ENCODE measurements at regions not wholly inside any gene's neighbourhood (a gene's known extent, or its start where the extent isn't known, plus 50 kb on each side); places are given as distances from the start of the nearest gene placed in this dataset.

DNA sequence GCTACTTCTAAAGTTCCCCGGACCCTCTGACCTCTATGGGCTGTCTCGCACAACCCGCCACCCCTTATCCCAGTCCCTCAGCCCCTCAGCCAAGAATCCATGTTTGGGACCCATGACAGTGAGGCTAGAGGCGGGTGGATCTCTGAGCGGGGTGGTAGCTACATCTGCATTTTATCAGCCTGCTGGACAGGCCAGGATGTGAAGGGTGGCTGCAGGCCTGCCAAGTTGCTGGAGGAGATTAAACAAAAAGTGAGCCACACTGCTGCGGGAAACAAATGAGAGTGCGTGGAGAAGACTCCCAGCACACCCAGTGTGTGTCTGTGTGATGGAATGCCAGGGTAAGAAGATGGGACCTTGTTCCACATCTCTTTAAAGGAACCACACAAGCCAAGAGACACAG lies 51.1 kb upstream of the SPATA12 start:
- H3K79me1 ChIP-seq (ENCODE audit: low read depth in 1 of 2, low read length in 2 of 2) = 0 out of 4 replicates have a peak, but pooled peaks cover 0 to 3% of the 10 kb centered on the region in 2 experiments
- H4K20me1 ChIP-seq (ENCODE audit: insufficient read depth, low read length) = no peaks in the 10 kb centered on the region
- H3K4ac ChIP-seq (ENCODE audit: low read depth, low read length) = peak overlapping the region; percentile 12; the same call in 1 of the 2 replicates
- no CpG with 5 or more reads among the region's 7 CpGs for whole genome bisulfite sequencing, 2 experiments (ENCODE audit: extremely low coverage in 2 of 2, insufficient read length in 1 of 2)
- no peak overlapping the region for H2BK20ac ChIP-seq (ENCODE audit: low read depth, low read length)
- CTCF ChIA-PET = no interaction called here
- POLR2A ChIA-PET (ENCODE audit: unreplicated experiment) = no interaction called here
- in situ Hi-C loops (cut with MboI; ENCODE audit: low sequenced_read_pairs) = no loop called here
- H2BK5ac ChIP-seq (ENCODE audit: low read depth, low read length, poor library complexity, severe bottlenecking) = no peak overlapping the region
- H4K91ac ChIP-seq (ENCODE audit: insufficient read depth, low read depth, low read length) = 0 out of 2 replicates have a peak overlapping the region, but pooled peaks have one; percentile 47
- H3K9me1 ChIP-seq (ENCODE audit: insufficient read depth, low read length) = peaks cover 20% of the 10 kb centered on the region
- no peaks in the 10 kb centered on the region for H3K36me3 ChIP-seq (ENCODE audit: control insufficient read depth, insufficient read depth, low read length)
- H3K56ac ChIP-seq (ENCODE audit: extremely low read depth, insufficient read depth, low read length) = no peak overlapping the region
- ATAC-seq (ENCODE audit: low read depth) (no peak), DNase-seq (peak; percentile 23)
- no peak overlapping the region for H4K5ac ChIP-seq (ENCODE audit: low read depth, low read length)
- H3K4me2 ChIP-seq (ENCODE audit: low read depth, low read length) = no peak overlapping the region
- H3K18ac ChIP-seq (ENCODE audit: low read depth, low read length) = no peak overlapping the region; the same call in 1 of the 2 replicates
- no peak overlapping the region for H3K27ac ChIP-seq (ENCODE audit: insufficient read depth, low read length)
- no TSS peak for BruUV-seq (replicated peaks)
- H3K4me1 ChIP-seq (ENCODE audit: control insufficient read depth, insufficient read depth, low read length) = peaks cover 24% of the 10 kb centered on the region
- H3K4me3 ChIP-seq (ENCODE audit: insufficient read depth, low read depth, low read length) = no peak overlapping the region
- no peak overlapping the region for H3K9ac ChIP-seq (ENCODE audit: low read depth, low read length)
- TF ChIP-seq CHD1 (IDR thresholded peaks at IDR 0.05; ENCODE audit: low read depth, low read length) = no peak
- peak overlapping the region; percentile 46 for H2AK9ac ChIP-seq (replicated peaks; ENCODE audit: low read depth, low read length, poor library complexity)
- no peak overlapping the region for H2AK5ac ChIP-seq (ENCODE audit: low read depth, low read length)
- no peak overlapping the region; the same call in 2 of the 3 replicates for H2BK15ac ChIP-seq (ENCODE audit: low read depth, low read length)
- dilution Hi-C loops (cut with HindIII; ENCODE audit: low sequenced_read_pairs, unreplicated experiment) = no loop called here
- no peak overlapping the region for H3K23ac ChIP-seq (ENCODE audit: low read depth, low read length)
- no peak overlapping the region for H4K8ac ChIP-seq (ENCODE audit: low read depth in 2 of 2, low read length in 2 of 2)
- H3K9me3 ChIP-seq (ENCODE audit: control insufficient read depth, insufficient read depth, low read length) = no peaks in the 10 kb centered on the region
- H3K14ac ChIP-seq (replicated peaks; ENCODE audit: low read depth, low read length) = no peak overlapping the region
- 0 out of 2 replicates have a peak, but pooled peaks cover 2% of the 10 kb centered on the region for H3K27me3 ChIP-seq (ENCODE audit: control insufficient read depth, insufficient read depth, low read length)
- H2BK120ac ChIP-seq (ENCODE audit: low read depth, low read length) = no peak overlapping the region
- peak overlapping the region; percentile 67 for H2AFZ ChIP-seq (replicated peaks; ENCODE audit: low read length, poor library complexity)
- intact Hi-C loops (cut with micrococcal nuclease) = loop anchor here (5.0 kb wide), 1 partner anchor 153 kb away; no protein-coding TSS in a partner anchor
